Activated CD8-positive, alpha-beta T cell treated with anti-CD3 and anti-CD28 coated beads for 36 hours (primary cell): ENCODE measurements at regions not wholly inside any gene's neighbourhood (a gene's known extent, or its start where the extent isn't known, plus 50 kb on each side); places are given as distances from the start of the nearest gene placed in this dataset.

Experiments used
- ATAC-seq: fragments of 200-7000 bp; cut with Tn5 transposase; one replicate; pipeline ENCODE4 v1.10.0; 2021; ENCODE audit warnings: mild to moderate bottlenecking, moderate library complexity
- CTCF ChIA-PET: fragments of 350-600 bp; sonication (Branson Sonifier 250); formaldehyde crosslinking; loops from one replicate; lab custom pipeline; 2021; ENCODE audit warnings: antibody characterized with exemption; lab: Charles Lee
- POLR2A ChIA-PET: fragments of 350-600 bp; sonication (Branson Sonifier 250); formaldehyde crosslinking; loops from one replicate; lab custom pipeline; 2021; ENCODE audit warnings: antibody characterized with exemption; lab: Charles Lee
- DNase-seq: peaks from one replicate; pipeline ENCODE4 v3.0.0-alpha.2; 2020
- H3K27ac Mint-ChIP-seq: one replicate; pipeline ENCODE4 v1.8.0; 2021; ENCODE audit warnings: mild to moderate bottlenecking, mixed read lengths
- H3K27me3 Mint-ChIP-seq: one replicate; pipeline ENCODE4 v1.8.0; 2021; ENCODE audit warnings: mixed read lengths
- H3K36me3 Mint-ChIP-seq: one replicate; pipeline ENCODE4 v1.8.0; 2021; ENCODE audit warnings: low read depth, mixed read lengths
- H3K4me1 Mint-ChIP-seq: one replicate; pipeline ENCODE4 v1.8.0; 2021; ENCODE audit warnings: low read depth, mixed read lengths
- H3K4me3 Mint-ChIP-seq: one replicate; pipeline ENCODE4 v1.8.0; 2021; ENCODE audit warnings: mild to moderate bottlenecking, moderate library complexity, mixed read lengths
- H3K9me3 Mint-ChIP-seq: one replicate; pipeline ENCODE4 v1.8.0; 2021; ENCODE audit warnings: mixed read lengths
- CTCF ChIP-seq: fragments of 200-600 bp; IDR thresholded peaks from one replicate; pipeline ENCODE4 v1.8.0; 2022; ENCODE audit warnings: antibody characterized with exemption, mild to moderate bottlenecking
- intact Hi-C: fragments of 100-400 bp; cut with micrococcal nuclease; formaldehyde crosslinking; loops from one replicate; pipeline ENCODE4 v1.10.0; 2022

- intact Hi-C loops = no loop called here
- TF ChIP-seq CTCF = no peak
- ATAC-seq = no peak
- H3K27me3 Mint-ChIP-seq = no peaks in the 10 kb centered on the region
- DNase-seq = no peak
- H3K4me3 Mint-ChIP-seq = no peak overlapping the region
- ChIA-PET POLR2A (no interaction called here), CTCF (no interaction called here)
- no peak overlapping the region for H3K27ac Mint-ChIP-seq
- H3K4me1 Mint-ChIP-seq = no peaks in the 10 kb centered on the region
- peaks cover 13% of the 10 kb centered on the region for H3K9me3 Mint-ChIP-seq
- H3K36me3 Mint-ChIP-seq = no peaks in the 10 kb centered on the region
Measured at GRCh38 chr10:107971973-107972372, 807.5 kb upstream of the SORCS1 start.

GRCh38 chr10:107971411-107971810, 806.9 kb upstream of the SORCS1 start:
- Mint-ChIP-seq H3K4me1 (no peaks in the 10 kb centered on the region), H3K36me3 (no peaks in the 10 kb centered on the region), H3K4me3 (no peak overlapping the region), H3K27ac (no peak overlapping the region), H3K9me3 (peaks cover 12% of the 10 kb centered on the region), H3K27me3 (no peaks in the 10 kb centered on the region)
- ChIA-PET CTCF (no interaction called here), POLR2A (no interaction called here)
- ATAC-seq (no peak), DNase-seq (no peak)
- intact Hi-C loops = no loop called here
- no peak for TF ChIP-seq CTCF

GRCh38 chr10:107970512-107970911, 806.0 kb upstream of the SORCS1 start:
- Mint-ChIP-seq H3K27me3 (no peaks in the 10 kb centered on the region), H3K27ac (no peak overlapping the region), H3K4me3 (no peak overlapping the region), H3K9me3 (peaks cover 12% of the 10 kb centered on the region), H3K4me1 (no peaks in the 10 kb centered on the region), H3K36me3 (no peaks in the 10 kb centered on the region)
- no peak for DNase-seq
- no peak for ATAC-seq
- no peak for TF ChIP-seq CTCF
- intact Hi-C loops = no loop called here
- ChIA-PET CTCF (no interaction called here), POLR2A (no interaction called here)

GRCh38 chr10:107969936-107970335, 805.4 kb upstream of the SORCS1 start:
- no peak for TF ChIP-seq CTCF
- peaks cover 13% of the 10 kb centered on the region for H3K9me3 Mint-ChIP-seq
- intact Hi-C loops = no loop called here
- no peaks in the 10 kb centered on the region for H3K36me3 Mint-ChIP-seq
- no peaks in the 10 kb centered on the region for H3K4me1 Mint-ChIP-seq
- POLR2A ChIA-PET = no interaction called here
- H3K4me3 Mint-ChIP-seq = no peak overlapping the region
- no peak for ATAC-seq
- H3K27me3 Mint-ChIP-seq = no peaks in the 10 kb centered on the region
- no peak for DNase-seq
- H3K27ac Mint-ChIP-seq = no peak overlapping the region
- CTCF ChIA-PET = no interaction called here

GRCh38 chr10:107966826-107967225, 802.3 kb upstream of the SORCS1 start:
- H3K4me3 Mint-ChIP-seq = no peak overlapping the region
- TF ChIP-seq CTCF = no peak
- DNase-seq (no peak), ATAC-seq (no peak)
- H3K27ac Mint-ChIP-seq = no peak overlapping the region
- intact Hi-C loops = no loop called here
- CTCF ChIA-PET = no interaction called here
- no peaks in the 10 kb centered on the region for H3K4me1 Mint-ChIP-seq
- H3K9me3 Mint-ChIP-seq = peaks cover 10% of the 10 kb centered on the region
- H3K36me3 Mint-ChIP-seq = no peaks in the 10 kb centered on the region
- no peaks in the 10 kb centered on the region for H3K27me3 Mint-ChIP-seq
- POLR2A ChIA-PET = no interaction called here
